ENCODE measurements at regions not wholly inside any gene's neighbourhood (a gene's known extent, or its start where the extent isn't known, plus 50 kb on each side); places are given as distances from the start of the nearest gene placed in this dataset.

DNA sequence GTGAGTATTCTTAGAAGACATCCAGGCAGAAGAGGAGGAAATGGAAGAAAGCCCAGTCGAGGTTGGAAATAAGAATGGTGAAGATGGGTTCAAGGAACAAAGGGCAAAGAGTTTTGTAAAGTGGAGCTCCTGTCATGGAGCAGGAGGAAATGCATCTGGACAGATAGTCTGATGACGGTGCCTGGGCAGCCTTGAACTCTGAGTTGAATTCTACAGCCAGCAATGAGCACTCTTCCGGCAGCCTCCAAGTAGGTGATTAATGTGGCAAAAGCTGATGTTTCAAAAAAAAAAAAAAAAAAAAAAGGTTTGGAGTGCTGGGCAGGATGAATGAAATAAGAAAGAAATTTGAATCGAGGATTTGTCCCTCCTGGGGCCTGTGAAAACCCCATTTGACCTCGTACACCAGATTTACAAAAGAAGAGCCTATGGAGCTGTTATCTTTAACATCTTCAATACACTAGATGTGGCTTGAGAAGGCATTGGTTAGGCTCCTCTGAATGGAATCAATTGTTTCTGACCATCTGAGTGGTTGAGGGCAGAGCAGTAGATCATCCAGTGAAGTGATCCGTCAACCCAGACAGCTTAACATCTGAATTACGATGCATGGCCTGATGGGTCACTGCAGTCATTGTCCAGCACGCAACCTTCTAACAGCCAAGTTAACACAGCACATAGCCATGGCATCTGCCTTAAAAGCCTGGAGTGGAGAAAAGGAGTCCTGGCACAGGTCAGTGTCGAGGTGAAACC, 449.7 kb downstream of the TXNL1 start:
- no peak for FAIRE-seq
- no peak overlapping the region for H3K4me2 ChIP-seq (ENCODE audit: control insufficient read depth, insufficient read depth)
- no peaks in the 10 kb centered on the region for H3K4me1 ChIP-seq (ENCODE audit: control insufficient read depth, insufficient read depth, low read length)
- BruUV-seq (replicated peaks) = no TSS peak
- ChIA-PET RAD21 (ENCODE audit: unreplicated experiment) (no interaction called here), POLR2A (interaction anchor here (0.6 kb wide), 2 partner anchors 180 to 384 kb away, joined by 3 read pairs; no protein-coding TSS in a partner anchor), CTCF (no interaction called here), SMC1A (ENCODE audit: uncharacterized antibody, unreplicated experiment) (interaction anchor here (0.6 kb wide), 1 partner anchor 94 kb away, joined by 4 read pairs; no protein-coding TSS in a partner anchor)
- WGBS (ENCODE audit: insufficient coverage, insufficient replicate concordance, low lambda C conversion rate, missing lambda C conversion rate) = 35% methylated on average over 9 of the region's 9 CpGs
- no peaks in the 10 kb centered on the region for H3K36me3 ChIP-seq (ENCODE audit: control insufficient read depth in 2 of 2, insufficient read depth in 2 of 2, low read length in 1 of 2)
- H2AFZ ChIP-seq (ENCODE audit: control insufficient read depth, low read depth, low read length) = no peak overlapping the region
- no peak overlapping the region for H3K9ac ChIP-seq (ENCODE audit: control insufficient read depth, insufficient read depth, low read length)
- H3K27me3 ChIP-seq (replicated peaks in 1 of 2; ENCODE audit: control insufficient read depth in 2 of 2, insufficient read depth in 2 of 2, low read length in 1 of 2) = no peaks in the 10 kb centered on the region
- H3K4me3 ChIP-seq = no peak overlapping the region
- no peaks in the 10 kb centered on the region for H4K20me1 ChIP-seq (ENCODE audit: control insufficient read depth, insufficient read depth)
- in situ Hi-C loops (cut with MboI) = no loop called here
- no peak for ATAC-seq
- no peaks in the 10 kb centered on the region for H3K79me2 ChIP-seq (ENCODE audit: control insufficient read depth, insufficient read depth, low read length)
- no peak overlapping the region for H3K27ac ChIP-seq (ENCODE audit: control insufficient read depth, insufficient read depth)
- no peaks in the 10 kb centered on the region for H3K9me3 ChIP-seq (replicated peaks; ENCODE audit: control insufficient read depth, insufficient read depth, low read length)
- intact Hi-C loops (cut with micrococcal nuclease; ENCODE audit: unreplicated experiment) = no loop called here
- DNase-seq (ENCODE audit: low read depth, low spot score) = no peak
- TF ChIP-seq STAT1 (conservative IDR thresholded peaks at IDR 0.05) = no peak
- no peak for TF ChIP-seq ESRRA (IDR thresholded peaks at IDR 0.05; ENCODE audit: low read length)
- no peak for TF ChIP-seq SRF (IDR thresholded peaks at IDR 0.05; ENCODE audit: low read depth in 2 of 2, low read length in 2 of 2)
- TF ChIP-seq SMARCA5 (IDR thresholded peaks at IDR 0.05) = no peak
- no peak for TF ChIP-seq ZNF217 (IDR thresholded peaks at IDR 0.05)
- no peak for TF ChIP-seq ZBTB11 (CRISPR knock-in tag; IDR thresholded peaks at IDR 0.05)
- no peak for TF ChIP-seq SPI1 (IDR thresholded peaks at IDR 0.05; ENCODE audit: borderline replicate concordance, insufficient read depth, low read depth, low read length)
- TF ChIP-seq DPF2 (IDR thresholded peaks at IDR 0.05) = no peak
- no peak for TF ChIP-seq CREM (IDR thresholded peaks at IDR 0.05; ENCODE audit: low read depth)
- TF ChIP-seq NR2F1 (conservative IDR thresholded peaks at IDR 0.05) = no peak
- TF ChIP-seq TCF3 (IDR thresholded peaks at IDR 0.05; ENCODE audit: borderline replicate concordance, insufficient read depth, low read depth, low read length) = no peak
- TF ChIP-seq ZNF687 (IDR thresholded peaks at IDR 0.05) = no peak
- no peak for TF ChIP-seq NFIC (IDR thresholded peaks at IDR 0.05; ENCODE audit: low read depth, low read length)
- no peak for TF ChIP-seq RELA (IDR thresholded peaks at IDR 0.05; ENCODE audit: borderline replicate concordance, partially characterized antibody)
